ENCODE measurements at regions not wholly inside any gene's neighbourhood (a gene's known extent, or its start where the extent isn't known, plus 50 kb on each side); places are given as distances from the start of the nearest gene placed in this dataset.

- TF ChIP-seq CTCF (IDR thresholded peaks at IDR 0.05) (no peak), POLR2A (IDR thresholded peaks at IDR 0.05) (no peak)
These were observed 206.5 kb upstream of the AJAP1 start for GRCh38 chr1:4447778-4448420.

Data from right lobe of liver (tissue), 4 donors.